Stimulated activated effector memory CD8-positive, alpha-beta T cell treated with anti-CD3 and anti-CD28 coated beads, Interleukin-12 subunit alpha, Interleukin-12 subunit beta, amount 100 ng/mL, for 72 hours (primary cell): ENCODE measurements at regions not wholly inside any gene's neighbourhood (a gene's known extent, or its start where the extent isn't known, plus 50 kb on each side); places are given as distances from the start of the nearest gene placed in this dataset.

Source experiments
- ATAC-seq: fragments of 150-1000 bp; cut with Tn5 transposase; 2 replicates; pipeline ENCODE4 v1.10.0; 2021
- DNase-seq, 2 donors: peaks; one replicate each; pipeline ENCODE4 v3.0.0; 2021 to 2022; ENCODE audit warnings: low spot score in 2 of 2
- H3K27ac Mint-ChIP-seq: one replicate; pipeline ENCODE4 v1.8.0; 2022; ENCODE audit warnings: mild to moderate bottlenecking, mixed read lengths
- H3K36me3 Mint-ChIP-seq: one replicate; pipeline ENCODE4 v1.8.0; 2022; ENCODE audit warnings: mild to moderate bottlenecking, mixed read lengths
- H3K4me1 Mint-ChIP-seq: one replicate; pipeline ENCODE4 v1.8.0; 2022; ENCODE audit warnings: mixed read lengths
- H3K4me3 Mint-ChIP-seq: one replicate; pipeline ENCODE4 v1.8.0; 2022; ENCODE audit warnings: mild to moderate bottlenecking, mixed read lengths
- H3K9me3 Mint-ChIP-seq: one replicate; pipeline ENCODE4 v1.8.0; 2022; ENCODE audit warnings: mixed read lengths

GRCh38 chr6:12474167-12475140, 184.3 kb downstream of the EDN1 start:
- Mint-ChIP-seq H3K4me1 (no peaks in the 10 kb centered on the region), H3K36me3 (no peaks in the 10 kb centered on the region), H3K27ac (no peak overlapping the region), H3K4me3 (no peak overlapping the region), H3K9me3 (no peaks in the 10 kb centered on the region)
- DNase-seq (no peak), ATAC-seq (no peak)

GRCh38 chr6:12476484-12476883, 186.3 kb downstream of the EDN1 start:
- Mint-ChIP-seq H3K4me1 (no peaks in the 10 kb centered on the region), H3K27ac (no peak overlapping the region), H3K4me3 (no peak overlapping the region), H3K9me3 (no peaks in the 10 kb centered on the region), H3K36me3 (no peaks in the 10 kb centered on the region)
- DNase-seq (no peak), ATAC-seq (no peak)

- Mint-ChIP-seq H3K27ac (no peak overlapping the region), H3K36me3 (no peaks in the 10 kb centered on the region), H3K4me3 (no peak overlapping the region), H3K9me3 (no peaks in the 10 kb centered on the region), H3K4me1 (no peaks in the 10 kb centered on the region)
- ATAC-seq (no peak), DNase-seq (no peak)
These were observed 187.5 kb downstream of the EDN1 start for GRCh38 chr6:12477616-12478015.

GRCh38 chr6:12478921-12479320, 188.8 kb downstream of the EDN1 start:
- no peak overlapping the region for H3K27ac Mint-ChIP-seq
- DNase-seq, result no peak
- H3K9me3 Mint-ChIP-seq, result no peaks in the 10 kb centered on the region

GRCh38 chr6:12479451-12479850, 189.3 kb downstream of the EDN1 start:
- no peak for DNase-seq
- no peaks in the 10 kb centered on the region for H3K4me1 Mint-ChIP-seq
- no peaks in the 10 kb centered on the region for H3K36me3 Mint-ChIP-seq
- no peak overlapping the region for H3K27ac Mint-ChIP-seq
- no peak overlapping the region for H3K4me3 Mint-ChIP-seq
- ATAC-seq, result no peak
- H3K9me3 Mint-ChIP-seq, result no peaks in the 10 kb centered on the region

More at GRCh38 chr6:12478921-12479320, 188.8 kb downstream of the EDN1 start:
- no peaks in the 10 kb centered on the region for H3K4me1 Mint-ChIP-seq
- H3K36me3 Mint-ChIP-seq, result no peaks in the 10 kb centered on the region
- no peak overlapping the region for H3K4me3 Mint-ChIP-seq
- ATAC-seq, result no peak

GRCh38 chr6:12479881-12480280, 189.7 kb downstream of the EDN1 start:
- Mint-ChIP-seq H3K36me3 (no peaks in the 10 kb centered on the region), H3K4me3 (no peak overlapping the region), H3K4me1 (no peaks in the 10 kb centered on the region), H3K9me3 (no peaks in the 10 kb centered on the region), H3K27ac (no peak overlapping the region)
- no peak for ATAC-seq
- no peak for DNase-seq

- ATAC-seq, result no peak
- H3K4me3 Mint-ChIP-seq, result no peak overlapping the region
- no peak for DNase-seq
- H3K36me3 Mint-ChIP-seq, result no peaks in the 10 kb centered on the region
- no peaks in the 10 kb centered on the region for H3K4me1 Mint-ChIP-seq
- no peaks in the 10 kb centered on the region for H3K9me3 Mint-ChIP-seq
- no peak overlapping the region for H3K27ac Mint-ChIP-seq
These were observed 190.2 kb downstream of the EDN1 start for GRCh38 chr6:12480379-12480778.

- DNase-seq (no peak), ATAC-seq (no peak)
- Mint-ChIP-seq H3K27ac (no peak overlapping the region), H3K4me3 (no peak overlapping the region), H3K4me1 (no peaks in the 10 kb centered on the region), H3K9me3 (no peaks in the 10 kb centered on the region), H3K36me3 (no peaks in the 10 kb centered on the region)
These were observed 191.1 kb downstream of the EDN1 start for GRCh38 chr6:12481292-12481691.

GRCh38 chr6:12481850-12482249, 191.7 kb downstream of the EDN1 start:
- no peak overlapping the region for H3K27ac Mint-ChIP-seq
- no peak overlapping the region for H3K4me3 Mint-ChIP-seq
- ATAC-seq (no peak), DNase-seq (no peak)
- no peaks in the 10 kb centered on the region for H3K36me3 Mint-ChIP-seq
- H3K4me1 Mint-ChIP-seq, result no peaks in the 10 kb centered on the region
- H3K9me3 Mint-ChIP-seq, result no peaks in the 10 kb centered on the region

GRCh38 chr6:12482386-12483375, 192.5 kb downstream of the EDN1 start:
- H3K9me3 Mint-ChIP-seq, result no peaks in the 10 kb centered on the region
- ATAC-seq, result no peak
- DNase-seq, result no peak
- no peaks in the 10 kb centered on the region for H3K4me1 Mint-ChIP-seq
- H3K36me3 Mint-ChIP-seq, result no peaks in the 10 kb centered on the region
- no peak overlapping the region for H3K27ac Mint-ChIP-seq
- H3K4me3 Mint-ChIP-seq, result no peak overlapping the region

- no peak for ATAC-seq
- H3K27ac Mint-ChIP-seq, result no peak overlapping the region
- no peaks in the 10 kb centered on the region for H3K4me1 Mint-ChIP-seq
- H3K9me3 Mint-ChIP-seq, result no peaks in the 10 kb centered on the region
- H3K4me3 Mint-ChIP-seq, result no peak overlapping the region
- DNase-seq, result no peak
- H3K36me3 Mint-ChIP-seq, result no peaks in the 10 kb centered on the region
These were observed 193.6 kb downstream of the EDN1 start for GRCh38 chr6:12483712-12484111.

- no peaks in the 10 kb centered on the region for H3K36me3 Mint-ChIP-seq
- no peak overlapping the region for H3K27ac Mint-ChIP-seq
- no peak overlapping the region for H3K4me3 Mint-ChIP-seq
- DNase-seq, result no peak
- H3K4me1 Mint-ChIP-seq, result no peaks in the 10 kb centered on the region
- ATAC-seq, result no peak
- H3K9me3 Mint-ChIP-seq, result no peaks in the 10 kb centered on the region
These were observed 194.4 kb downstream of the EDN1 start for GRCh38 chr6:12484519-12484918.

- H3K9me3 Mint-ChIP-seq, result no peaks in the 10 kb centered on the region
- DNase-seq (no peak), ATAC-seq (no peak)
- no peaks in the 10 kb centered on the region for H3K36me3 Mint-ChIP-seq
- H3K27ac Mint-ChIP-seq, result no peak overlapping the region
- H3K4me3 Mint-ChIP-seq, result no peak overlapping the region
- peaks cover 5% of the 10 kb centered on the region for H3K4me1 Mint-ChIP-seq
These were observed 195.1 kb downstream of the EDN1 start for GRCh38 chr6:12485226-12485764.

GRCh38 chr6:12485837-12486236, 195.7 kb downstream of the EDN1 start:
- DNase-seq, result no peak
- H3K9me3 Mint-ChIP-seq, result no peaks in the 10 kb centered on the region
- no peak overlapping the region for H3K27ac Mint-ChIP-seq
- no peak overlapping the region for H3K4me3 Mint-ChIP-seq
- ATAC-seq, result no peak
- peaks cover 5% of the 10 kb centered on the region for H3K4me1 Mint-ChIP-seq
- H3K36me3 Mint-ChIP-seq, result no peaks in the 10 kb centered on the region

- Mint-ChIP-seq H3K4me1 (peaks cover 5% of the 10 kb centered on the region), H3K36me3 (no peaks in the 10 kb centered on the region), H3K4me3 (no peak overlapping the region), H3K9me3 (no peaks in the 10 kb centered on the region), H3K27ac (no peak overlapping the region)
- DNase-seq (no peak), ATAC-seq (peak; percentile 19)
These were observed 200.3 kb downstream of the EDN1 start for GRCh38 chr6:12490351-12490903.
